WI38 (cell line): ENCODE measurements at regions not wholly inside any gene's neighbourhood (a gene's known extent, or its start where the extent isn't known, plus 50 kb on each side); places are given as distances from the start of the nearest gene placed in this dataset.
"Not testable (repeated sequence)": the region's sequence is repeated elsewhere in the genome, so short reads cannot be mapped to it uniquely, and the experiment has no call there.

Experiments used
- H3K4me3 ChIP-seq: 2 replicates; pipeline ENCODE4 v1.5.1; 2011; ENCODE audit warnings: low read depth, mild to moderate bottlenecking, control low read depth, low read length
- TF ChIP-seq, protein P1 (sequence below): IDR thresholded peaks from 2 replicates; pipeline ENCODE4 v1.5.1; 2012; ENCODE audit warnings: low read depth, mild to moderate bottlenecking, control low read depth, low read length

DNA sequence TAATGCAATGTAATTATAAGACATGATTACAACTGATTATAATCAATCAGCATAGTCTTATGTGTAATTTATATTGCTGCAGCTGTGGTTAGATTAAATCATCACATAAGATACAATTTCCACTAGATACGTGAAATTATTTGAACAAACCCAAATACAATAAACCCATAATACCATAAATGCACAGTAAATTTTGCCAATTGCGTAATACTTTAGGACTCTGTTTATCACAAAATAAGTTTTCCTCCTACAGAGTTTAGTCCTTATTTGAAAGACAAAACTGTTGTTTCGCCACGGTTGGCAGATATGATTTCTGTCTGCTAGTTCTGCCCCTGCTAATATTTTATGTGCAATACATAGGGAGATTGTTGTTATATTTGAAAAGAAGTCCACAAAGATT is 895.9 kb upstream of the ADGRL4 start:
- H3K4me3 ChIP-seq = no peak overlapping the region
- TF ChIP-seq, protein P1, sequence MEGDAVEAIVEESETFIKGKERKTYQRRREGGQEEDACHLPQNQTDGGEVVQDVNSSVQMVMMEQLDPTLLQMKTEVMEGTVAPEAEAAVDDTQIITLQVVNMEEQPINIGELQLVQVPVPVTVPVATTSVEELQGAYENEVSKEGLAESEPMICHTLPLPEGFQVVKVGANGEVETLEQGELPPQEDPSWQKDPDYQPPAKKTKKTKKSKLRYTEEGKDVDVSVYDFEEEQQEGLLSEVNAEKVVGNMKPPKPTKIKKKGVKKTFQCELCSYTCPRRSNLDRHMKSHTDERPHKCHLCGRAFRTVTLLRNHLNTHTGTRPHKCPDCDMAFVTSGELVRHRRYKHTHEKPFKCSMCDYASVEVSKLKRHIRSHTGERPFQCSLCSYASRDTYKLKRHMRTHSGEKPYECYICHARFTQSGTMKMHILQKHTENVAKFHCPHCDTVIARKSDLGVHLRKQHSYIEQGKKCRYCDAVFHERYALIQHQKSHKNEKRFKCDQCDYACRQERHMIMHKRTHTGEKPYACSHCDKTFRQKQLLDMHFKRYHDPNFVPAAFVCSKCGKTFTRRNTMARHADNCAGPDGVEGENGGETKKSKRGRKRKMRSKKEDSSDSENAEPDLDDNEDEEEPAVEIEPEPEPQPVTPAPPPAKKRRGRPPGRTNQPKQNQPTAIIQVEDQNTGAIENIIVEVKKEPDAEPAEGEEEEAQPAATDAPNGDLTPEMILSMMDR = no peak

DNA sequence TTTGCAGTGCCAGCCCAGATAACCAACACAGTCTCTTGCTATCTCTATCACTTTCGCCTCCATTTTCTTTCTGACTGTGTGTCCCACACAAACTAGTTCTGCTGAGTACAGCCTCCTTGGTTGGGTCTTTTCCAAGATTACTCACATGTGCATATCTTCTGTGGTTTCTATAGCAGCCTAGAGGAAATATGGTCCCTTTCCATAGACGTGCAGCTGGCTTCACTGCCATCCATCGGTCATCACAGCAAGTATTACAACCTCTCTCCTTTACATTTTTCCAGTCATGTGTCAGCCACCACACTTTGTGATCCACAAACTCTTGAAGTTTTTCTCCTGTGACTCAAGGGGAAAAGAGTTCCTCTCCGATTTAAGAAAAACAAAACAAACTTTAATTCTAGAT is 893.4 kb upstream of the ADGRL4 start:
- H3K4me3 ChIP-seq = no peak overlapping the region
- TF ChIP-seq, protein P1 = no peak

DNA sequence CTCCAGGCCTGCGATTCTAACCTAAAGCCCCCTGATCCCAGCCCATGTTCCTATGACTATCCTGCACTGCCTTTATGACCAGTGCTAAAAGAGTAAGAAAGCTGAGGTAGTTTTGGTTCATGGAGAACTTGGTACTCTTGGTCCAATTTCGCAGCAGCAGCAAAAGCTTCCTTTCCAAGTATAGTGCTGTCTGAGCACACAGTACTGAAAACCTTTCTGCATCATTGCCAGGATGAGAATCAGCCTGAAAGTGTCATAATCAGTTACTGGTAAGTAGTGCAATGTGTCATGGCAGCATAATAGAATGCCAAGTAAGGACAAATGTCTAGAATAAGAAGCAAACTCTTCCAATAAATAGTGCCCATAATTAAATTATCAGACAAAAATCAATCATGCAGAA is 889.6 kb upstream of the ADGRL4 start:
- TF ChIP-seq, protein P1 = no peak
- no peak overlapping the region for H3K4me3 ChIP-seq

DNA sequence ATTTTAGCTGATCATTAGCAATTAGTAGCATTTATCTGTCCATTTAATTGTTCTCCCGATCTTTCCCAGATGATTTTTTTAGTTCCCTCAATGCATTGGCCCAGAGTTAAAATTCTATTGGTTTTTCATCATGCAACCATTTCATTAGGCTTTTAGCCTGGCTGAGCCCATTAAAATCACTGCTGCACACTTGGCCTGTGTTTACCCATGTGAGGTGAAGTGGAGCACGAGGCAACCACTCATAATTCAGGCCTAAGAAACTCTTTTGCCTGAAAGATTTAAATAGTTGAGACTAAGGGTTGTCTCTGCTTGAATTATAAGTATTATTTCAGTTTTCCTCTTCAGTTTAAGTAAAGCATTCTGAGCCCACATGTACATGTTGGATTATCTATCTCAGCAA is 889.0 kb upstream of the ADGRL4 start:
- no peak overlapping the region for H3K4me3 ChIP-seq
- TF ChIP-seq, protein P1 = no peak

DNA sequence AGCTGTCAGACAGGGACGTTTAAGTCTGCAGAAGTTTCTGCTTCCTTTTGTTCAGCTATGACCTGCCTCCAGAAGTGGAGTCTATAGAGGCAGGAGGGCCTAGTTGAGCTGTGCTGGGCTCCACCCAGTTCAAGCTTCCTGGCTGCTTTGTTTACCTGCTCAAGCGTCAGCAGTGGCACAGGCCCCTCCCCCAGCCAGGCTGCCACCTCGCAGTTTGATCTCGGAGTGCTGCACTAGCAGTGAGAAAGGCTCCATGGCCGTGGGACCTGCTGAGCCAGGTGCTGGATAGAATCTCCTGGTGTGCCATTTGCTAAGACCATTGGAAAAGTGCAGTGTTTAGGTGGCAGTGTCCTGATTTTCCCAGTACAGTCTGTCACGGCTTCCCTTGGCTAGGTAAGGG is 887.6 kb upstream of the ADGRL4 start:
- H3K4me3 ChIP-seq = not testable (repeated sequence)

DNA sequence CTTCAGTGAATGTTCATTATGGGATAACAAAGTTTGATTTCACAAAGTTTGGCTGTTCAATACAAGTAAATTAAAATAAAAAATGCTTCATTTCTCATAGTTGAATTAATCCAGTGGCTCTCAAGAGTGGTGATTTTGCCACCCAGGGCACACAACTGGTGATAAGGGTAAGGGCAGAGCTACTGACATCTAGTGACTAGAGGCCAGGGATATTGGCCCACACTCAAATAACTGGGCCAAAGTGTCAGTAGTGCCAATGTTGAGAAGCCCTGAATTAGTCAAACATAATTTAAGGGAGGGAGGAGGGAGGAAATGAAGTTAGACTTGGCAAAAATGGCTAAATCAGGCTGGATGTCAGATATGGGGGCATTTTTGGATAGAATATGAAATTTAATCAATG is 880.5 kb upstream of the ADGRL4 start:
- no peak overlapping the region for H3K4me3 ChIP-seq
- TF ChIP-seq, protein P1 = no peak

DNA sequence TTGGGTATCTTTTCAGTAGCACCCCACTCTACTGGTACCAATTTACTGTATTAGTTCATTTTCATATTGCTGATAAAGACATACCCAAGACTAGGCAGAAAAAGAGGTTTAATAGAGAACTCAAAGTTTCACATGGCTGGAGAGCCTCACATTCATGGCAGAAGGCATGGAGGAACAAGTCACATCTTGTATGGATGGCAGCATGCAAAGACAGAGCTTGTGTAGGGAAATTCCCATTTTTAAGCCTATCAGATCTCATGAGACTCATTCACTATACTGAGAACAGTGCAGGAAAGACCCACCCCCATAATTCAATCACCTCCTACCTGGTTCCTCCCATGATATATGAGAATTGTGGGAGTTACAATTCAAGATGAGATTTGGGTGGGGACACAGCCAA is 878.6 kb upstream of the ADGRL4 start:
- TF ChIP-seq, protein P1 = no peak
- no peak overlapping the region for H3K4me3 ChIP-seq

DNA sequence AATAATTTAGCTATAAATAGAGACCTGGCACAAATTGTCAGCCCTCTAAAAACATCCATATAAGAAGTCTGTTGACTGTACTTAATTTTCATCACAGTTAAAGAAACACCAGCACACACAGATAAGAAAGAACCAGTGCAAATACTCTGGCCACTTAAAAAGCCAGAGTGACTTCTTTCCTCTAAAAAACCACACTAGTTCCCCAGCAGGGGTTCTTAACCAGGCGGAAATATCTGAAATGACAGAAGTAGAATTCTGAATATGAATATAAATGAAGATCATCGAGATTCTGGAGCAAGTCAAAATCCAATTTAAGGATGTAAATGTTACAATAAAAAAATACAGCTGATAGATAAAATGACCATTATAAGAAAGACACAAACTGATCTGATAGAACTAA is 870.6 kb upstream of the ADGRL4 start:
- TF ChIP-seq, protein P1 = no peak
- H3K4me3 ChIP-seq = no peak overlapping the region
